ENCODE measurements at regions not wholly inside any gene's neighbourhood (a gene's known extent, or its start where the extent isn't known, plus 50 kb on each side); places are given as distances from the start of the nearest gene placed in this dataset.

DNA sequence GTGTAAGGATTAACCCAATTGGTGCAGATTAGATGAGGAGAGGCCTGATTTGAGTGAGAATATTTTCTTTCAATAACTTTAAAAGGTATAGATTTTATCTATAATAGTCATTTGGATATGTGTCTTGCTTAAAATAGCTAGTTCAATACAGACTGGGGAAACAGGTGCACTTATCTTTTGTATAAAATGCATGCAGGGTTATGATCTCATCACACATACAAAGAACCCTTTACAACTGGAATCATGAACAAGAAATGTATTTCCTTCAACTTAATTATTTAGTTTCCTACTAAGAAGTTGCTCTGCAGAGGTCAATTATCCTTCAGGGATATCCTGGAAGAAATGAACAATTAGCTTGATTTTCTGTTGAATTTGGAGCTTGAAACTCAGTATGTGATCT lies 259.6 kb downstream of the PTBP2 start:
- no peaks in the 10 kb centered on the region for H3K27me3 ChIP-seq (ENCODE audit: control insufficient read depth, insufficient read depth, low read length)
- CTCF ChIA-PET: interaction anchor here (0.6 to 1.7 kb wide), 4 partner anchors 11 to 1085 kb away, joined by 3 to 5 read pairs (median 4); no protein-coding TSS in a partner anchor
- no peak for DNase-seq (ENCODE audit: low read depth)
- POLR2A ChIA-PET: no interaction called here
- H3K36me3 ChIP-seq (ENCODE audit: control insufficient read depth, insufficient read depth, low read length): no peaks in the 10 kb centered on the region
- H3K4me3 ChIP-seq (ENCODE audit: low read depth, low read length): no peak overlapping the region
- TF ChIP-seq, protein P1, sequence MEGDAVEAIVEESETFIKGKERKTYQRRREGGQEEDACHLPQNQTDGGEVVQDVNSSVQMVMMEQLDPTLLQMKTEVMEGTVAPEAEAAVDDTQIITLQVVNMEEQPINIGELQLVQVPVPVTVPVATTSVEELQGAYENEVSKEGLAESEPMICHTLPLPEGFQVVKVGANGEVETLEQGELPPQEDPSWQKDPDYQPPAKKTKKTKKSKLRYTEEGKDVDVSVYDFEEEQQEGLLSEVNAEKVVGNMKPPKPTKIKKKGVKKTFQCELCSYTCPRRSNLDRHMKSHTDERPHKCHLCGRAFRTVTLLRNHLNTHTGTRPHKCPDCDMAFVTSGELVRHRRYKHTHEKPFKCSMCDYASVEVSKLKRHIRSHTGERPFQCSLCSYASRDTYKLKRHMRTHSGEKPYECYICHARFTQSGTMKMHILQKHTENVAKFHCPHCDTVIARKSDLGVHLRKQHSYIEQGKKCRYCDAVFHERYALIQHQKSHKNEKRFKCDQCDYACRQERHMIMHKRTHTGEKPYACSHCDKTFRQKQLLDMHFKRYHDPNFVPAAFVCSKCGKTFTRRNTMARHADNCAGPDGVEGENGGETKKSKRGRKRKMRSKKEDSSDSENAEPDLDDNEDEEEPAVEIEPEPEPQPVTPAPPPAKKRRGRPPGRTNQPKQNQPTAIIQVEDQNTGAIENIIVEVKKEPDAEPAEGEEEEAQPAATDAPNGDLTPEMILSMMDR (IDR thresholded peaks at IDR 0.05; ENCODE audit: insufficient read depth, low read depth, low read length): no peak

DNA sequence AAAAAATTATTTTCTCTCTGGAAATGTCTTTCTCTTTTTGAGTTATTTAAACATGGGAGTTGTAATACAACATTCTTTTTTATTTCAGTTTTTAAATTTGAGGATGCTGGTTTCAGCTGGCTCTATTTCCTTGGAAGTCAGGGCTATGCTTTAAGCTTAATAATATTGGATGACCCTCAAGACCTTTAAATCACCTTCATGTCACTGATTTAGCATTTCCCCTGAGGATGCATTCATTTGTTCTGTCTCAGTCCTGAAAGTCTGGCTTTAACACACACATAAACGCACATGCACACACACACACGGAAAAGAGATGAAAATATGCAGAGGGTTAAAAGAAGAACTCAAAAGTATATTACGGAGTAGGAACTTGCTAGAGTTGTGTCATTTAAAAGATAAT lies 260.5 kb downstream of the PTBP2 start:
- Histone ChIP-seq H3K36me3 (ENCODE audit: control insufficient read depth, insufficient read depth, low read length) (no peaks in the 10 kb centered on the region), H3K4me3 (ENCODE audit: low read depth, low read length) (no peak overlapping the region), H3K27me3 (ENCODE audit: control insufficient read depth, insufficient read depth, low read length) (no peaks in the 10 kb centered on the region)
- TF ChIP-seq, protein P1 (IDR thresholded peaks at IDR 0.05; ENCODE audit: insufficient read depth, low read depth, low read length): no peak
- DNase-seq (ENCODE audit: low read depth): no peak
- POLR2A ChIA-PET: no interaction called here
- CTCF ChIA-PET: interaction anchor here (1.3 to 1.7 kb wide), 2 partner anchors 16 to 140 kb away, joined by 3 read pairs; no protein-coding TSS in a partner anchor

DNA sequence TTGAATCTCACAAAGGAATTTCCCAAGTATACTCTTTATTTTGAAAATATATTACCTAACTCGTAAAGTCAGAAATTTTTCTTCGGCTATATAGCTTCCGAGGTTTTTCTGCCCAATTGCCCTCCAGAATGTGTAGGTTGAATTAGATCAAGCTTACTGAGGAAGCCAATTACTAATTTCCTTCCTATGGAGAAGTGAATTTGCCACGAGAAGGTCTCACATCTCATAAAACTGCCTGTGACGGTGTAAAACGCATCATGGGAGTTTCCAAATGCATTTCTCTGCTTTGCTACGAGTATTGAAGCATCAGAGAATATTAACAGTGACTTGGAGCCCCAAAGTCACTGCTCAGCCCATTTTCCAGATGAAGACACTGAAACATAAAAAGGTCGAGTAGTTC lies 262.3 kb downstream of the PTBP2 start:
- DNase-seq (ENCODE audit: low read depth): no peak
- ChIA-PET CTCF (no interaction called here), POLR2A (no interaction called here)
- TF ChIP-seq, protein P1 (IDR thresholded peaks at IDR 0.05; ENCODE audit: insufficient read depth, low read depth, low read length): no peak
- Histone ChIP-seq H3K4me3 (ENCODE audit: low read depth, low read length) (no peak overlapping the region), H3K36me3 (ENCODE audit: control insufficient read depth, insufficient read depth, low read length) (no peaks in the 10 kb centered on the region), H3K27me3 (ENCODE audit: control insufficient read depth, insufficient read depth, low read length) (no peaks in the 10 kb centered on the region)

DNA sequence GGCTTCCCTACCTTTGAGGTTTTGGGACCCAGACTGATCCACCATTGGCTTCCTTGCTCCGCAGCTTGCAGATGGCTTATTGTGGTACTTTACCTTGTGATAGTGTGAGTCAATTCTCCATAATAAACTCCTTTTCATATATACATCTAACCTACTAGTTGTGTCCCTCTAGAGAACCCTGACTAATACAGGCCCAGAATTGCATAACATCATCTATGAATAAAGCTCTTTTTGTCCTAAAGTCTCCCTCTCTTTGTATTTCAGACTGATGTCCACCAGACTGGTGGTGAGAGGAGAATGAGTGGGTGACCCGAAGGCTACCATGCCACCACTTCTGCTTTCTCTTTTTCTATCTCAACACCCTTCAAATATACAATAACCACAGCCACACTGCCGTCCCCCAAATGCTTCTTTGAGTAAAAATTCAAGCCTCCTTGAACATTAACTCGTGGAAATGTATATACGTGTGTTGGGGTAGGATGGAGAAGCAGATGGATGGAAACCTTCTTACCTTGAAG lies 265.7 kb downstream of the PTBP2 start:
- no peak overlapping the region for H3K4me3 ChIP-seq (ENCODE audit: low read depth, low read length)
- TF ChIP-seq, protein P1 (IDR thresholded peaks at IDR 0.05; ENCODE audit: insufficient read depth, low read depth, low read length): no peak
- no peak for DNase-seq (ENCODE audit: low read depth)
- no peaks in the 10 kb centered on the region for H3K27me3 ChIP-seq (ENCODE audit: control insufficient read depth, insufficient read depth, low read length)
- ChIA-PET POLR2A (no interaction called here), CTCF (interaction anchor here (1.7 kb wide), 1 partner anchor 9 kb away, joined by 3 read pairs; no protein-coding TSS in a partner anchor)
- no peaks in the 10 kb centered on the region for H3K36me3 ChIP-seq (ENCODE audit: control insufficient read depth, insufficient read depth, low read length)

DNA sequence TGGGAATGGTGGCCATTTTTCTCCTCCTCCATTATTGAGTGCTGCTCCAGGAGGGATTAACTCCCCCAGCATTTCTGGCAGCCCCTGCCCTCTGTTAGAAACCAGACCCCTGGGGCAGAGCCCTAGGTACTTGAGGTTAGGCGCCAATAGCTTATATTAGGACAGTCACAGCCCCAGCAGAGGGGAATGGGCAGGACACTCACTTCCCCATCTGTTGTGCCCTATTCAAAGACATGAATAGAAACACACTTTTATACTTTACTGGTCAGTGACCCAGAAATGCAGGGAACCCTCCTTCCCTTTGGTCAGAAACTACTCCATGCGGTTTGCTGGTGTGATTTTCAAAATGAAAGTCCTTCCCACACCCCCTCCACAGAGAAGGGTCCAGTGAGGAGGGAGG lies 267.7 kb downstream of the PTBP2 start:
- ChIA-PET POLR2A (no interaction called here), CTCF (no interaction called here)
- TF ChIP-seq, protein P1 (IDR thresholded peaks at IDR 0.05; ENCODE audit: insufficient read depth, low read depth, low read length): no peak
- H3K36me3 ChIP-seq (ENCODE audit: control insufficient read depth, insufficient read depth, low read length): no peaks in the 10 kb centered on the region
- no peaks in the 10 kb centered on the region for H3K27me3 ChIP-seq (ENCODE audit: control insufficient read depth, insufficient read depth, low read length)
- H3K4me3 ChIP-seq (ENCODE audit: low read depth, low read length): no peak overlapping the region
- no peak for DNase-seq (ENCODE audit: low read depth)
